T47D (cell line): ENCODE measurements at regions not wholly inside any gene's neighbourhood (a gene's known extent, or its start where the extent isn't known, plus 50 kb on each side); places are given as distances from the start of the nearest gene placed in this dataset.
"Not testable (repeated sequence)": the region's sequence is repeated elsewhere in the genome, so short reads cannot be mapped to it uniquely, and the experiment has no call there.

Source experiments
- DNase-seq, 2 experiments: peaks; one replicate each; pipeline versions ENCODE4 v3.0.0 to v3.0.0-alpha.2; 2011 to 2012; ENCODE audit warnings: low read depth in 1 of 2, low spot score in 1 of 2
- JUND ChIP-seq: IDR thresholded peaks from 2 replicates; pipeline ENCODE4 v1.6.1; 2012; ENCODE audit warnings: low read depth
- in situ Hi-C: cut with HindIII; loops from 2 replicates; pipeline ENCODE4 v1.10.0; 2016; ENCODE audit warnings: low sequenced_read_pairs, low pct_unique_long_range_greater_than_20kb

GRCh38 chr1:243963571-243963970 lies 87.5 kb upstream of the ZBTB18 start:
- DNase-seq: no peak
- in situ Hi-C loops: no loop called here
- no peak for TF ChIP-seq JUND

- DNase-seq: no peak
- in situ Hi-C loops: no loop called here
- no peak for TF ChIP-seq JUND
These were observed 88.5 kb upstream of the ZBTB18 start for GRCh38 chr1:243962541-243962940.

DNA sequence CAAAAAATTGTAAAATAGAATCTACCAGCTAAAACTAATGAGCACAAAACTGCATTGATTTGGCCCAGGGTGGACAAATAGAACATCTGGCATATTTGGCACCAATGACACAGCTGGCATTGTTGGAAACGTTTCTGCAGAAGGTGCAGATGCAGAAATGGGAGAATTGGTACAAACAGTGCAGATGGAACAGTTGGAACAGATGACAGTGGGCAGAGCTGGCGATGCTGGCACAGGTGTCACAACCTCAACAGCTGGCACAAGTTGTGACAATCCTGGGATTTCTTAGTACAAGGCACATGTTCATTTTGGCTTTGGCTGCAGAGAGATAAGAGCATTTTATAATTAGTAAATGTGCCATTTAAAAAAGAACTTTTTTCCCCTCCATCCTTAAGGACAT lies 91.1 kb upstream of the ZBTB18 start:
- DNase-seq: no peak
- no peak for TF ChIP-seq JUND
- in situ Hi-C loops: no loop called here

DNA sequence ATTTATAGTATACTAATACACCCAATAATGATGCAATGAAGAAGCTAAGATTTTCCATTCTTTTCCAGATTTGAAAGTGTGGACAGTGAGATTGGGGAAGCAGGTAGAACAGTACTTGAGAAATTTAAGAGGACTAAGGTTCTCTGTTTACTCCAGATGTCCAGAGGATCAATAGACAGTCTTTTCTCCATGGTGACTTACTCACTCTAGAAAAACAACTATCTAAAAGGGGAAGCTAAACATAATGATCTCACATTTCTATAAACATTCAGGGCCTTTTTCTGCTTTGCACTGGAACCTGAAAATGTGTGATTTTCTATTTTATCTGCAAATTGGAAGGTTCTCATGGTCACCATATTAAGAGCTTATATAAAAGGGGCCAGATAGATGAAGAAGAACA lies 93.9 kb upstream of the ZBTB18 start:
- in situ Hi-C loops: no loop called here
- no peak for DNase-seq
- TF ChIP-seq JUND: no peak

- in situ Hi-C loops: no loop called here
These were observed 94.6 kb upstream of the ZBTB18 start for GRCh38 chr1:243956450-243956849.

GRCh38 chr1:243951207-243951606 lies 99.9 kb upstream of the ZBTB18 start:
- DNase-seq, in situ Hi-C loops: not testable (repeated sequence)

More at GRCh38 chr1:243956450-243956849, 94.6 kb upstream of the ZBTB18 start:
- no peak for DNase-seq
- no peak for TF ChIP-seq JUND

- no peak for DNase-seq
- TF ChIP-seq JUND: no peak
- in situ Hi-C loops: no loop called here
These were observed 100.1 kb upstream of the AKT3 start for GRCh38 chr1:243950166-243950565.

DNA sequence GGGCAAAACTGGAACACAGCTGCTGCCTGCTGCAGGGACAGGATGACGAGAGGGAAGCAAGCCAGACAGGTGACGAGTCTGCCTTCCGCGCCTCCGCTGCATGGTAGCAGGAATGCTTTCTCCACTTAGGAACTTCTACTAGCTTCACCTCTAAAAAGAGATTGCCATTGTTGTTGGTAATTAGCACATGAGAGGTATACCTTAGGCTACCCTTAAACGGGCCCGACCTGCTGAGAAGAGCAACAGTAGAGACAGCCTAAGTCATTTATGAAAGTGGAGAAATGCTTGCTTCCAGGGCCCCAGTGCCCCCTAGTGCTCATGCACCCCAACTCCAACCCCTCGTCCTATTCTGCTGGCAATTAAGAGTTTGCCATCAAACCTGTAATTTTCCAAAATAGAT lies 96.9 kb upstream of the AKT3 start:
- in situ Hi-C loops: no loop called here
- TF ChIP-seq JUND: no peak
- DNase-seq: no peak

GRCh38 chr1:243946253-243946652 lies 96.2 kb upstream of the AKT3 start:
- in situ Hi-C loops: no loop called here
- no peak for TF ChIP-seq JUND
- DNase-seq: no peak

DNA sequence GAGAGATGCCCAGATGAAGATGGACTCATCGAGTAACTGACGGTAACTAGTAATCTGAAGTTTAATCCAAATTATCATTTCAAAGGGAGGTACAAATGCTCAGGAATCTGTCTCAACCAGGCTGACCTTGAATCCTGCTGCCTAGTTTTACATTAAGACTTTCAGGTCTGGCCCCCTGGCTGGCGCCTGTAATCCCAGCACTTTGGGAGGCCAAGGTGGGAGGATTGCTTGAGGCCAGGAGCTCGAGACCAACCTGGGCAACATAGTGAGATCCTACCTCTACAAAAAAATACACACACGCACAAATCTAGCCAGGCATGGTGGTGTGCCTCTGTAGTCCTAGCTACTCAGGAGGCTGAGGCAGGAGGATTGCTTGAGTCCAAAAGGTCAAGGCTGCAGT lies 95.7 kb upstream of the AKT3 start:
- TF ChIP-seq JUND: no peak
- in situ Hi-C loops: no loop called here
- DNase-seq: no peak

DNA sequence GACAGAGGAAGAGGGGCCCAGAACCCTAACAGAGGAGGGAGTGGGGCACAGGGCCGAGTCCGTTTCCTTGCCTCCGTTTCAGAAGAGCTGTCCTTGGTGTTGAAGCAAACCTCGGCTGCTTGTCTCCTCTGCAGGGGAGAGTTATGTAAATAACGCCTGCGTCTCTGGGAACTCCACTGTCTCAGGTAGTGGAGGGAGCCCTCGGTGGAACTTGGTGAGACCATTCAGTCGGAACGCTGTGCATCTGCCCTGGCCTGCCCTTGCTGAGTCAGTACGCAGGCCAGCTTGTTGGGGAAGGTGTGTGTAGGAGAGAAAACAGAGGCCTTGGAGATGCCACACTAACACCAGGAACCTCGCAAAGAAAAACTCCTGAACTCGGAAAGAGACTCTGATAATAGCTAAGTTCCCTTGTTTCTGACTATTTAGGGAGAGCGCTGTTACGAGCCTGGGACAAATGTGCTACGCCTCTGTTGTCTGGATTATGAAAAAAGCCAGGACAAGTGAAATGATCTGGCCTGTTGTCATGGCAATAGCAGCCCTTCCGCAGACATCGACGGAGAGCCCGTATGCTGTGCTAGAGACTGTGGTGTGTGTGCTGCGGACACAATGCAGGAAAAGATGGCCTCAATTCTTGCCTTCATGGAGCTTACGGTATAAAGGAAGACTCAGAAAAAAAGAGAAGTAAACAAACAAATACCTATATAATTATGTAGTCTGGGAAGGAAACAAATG lies 94.6 kb upstream of the AKT3 start:
- DNase-seq: peak; percentile 47 to 60
- in situ Hi-C loops: no loop called here
- no peak for TF ChIP-seq JUND

- no peak for DNase-seq
- no peak for TF ChIP-seq JUND
- in situ Hi-C loops: no loop called here
These were observed 93.8 kb upstream of the AKT3 start for GRCh38 chr1:243943671-243944428.
